A673 (cell line): ENCODE measurements at regions not wholly inside any gene's neighbourhood (a gene's known extent, or its start where the extent isn't known, plus 50 kb on each side); places are given as distances from the start of the nearest gene placed in this dataset.

Experiments
- BruUV-seq: library from RNA; stranded (reverse); fragments of 400-500 nt; replicated peaks from 2 replicates; lab custom pipeline; 2021; lab: Mats Ljungman, UMichigan
- CTCF ChIA-PET: fragments of 300-600 bp; sonication (Branson Sonifier 250); formaldehyde crosslinking; loops from one replicate; lab custom pipeline; 2022; ENCODE audit warnings: antibody characterized with exemption; lab: Charles Lee
- POLR2A ChIA-PET: fragments of 300-600 bp; sonication (Branson Sonifier 250); formaldehyde crosslinking; loops from one replicate; lab custom pipeline; 2022; ENCODE audit warnings: antibody characterized with exemption; ENCODE audit not compliant: low non-redundant PET; lab: Charles Lee
- DNase-seq: peaks from one replicate; pipeline ENCODE4 v3.0.0-alpha.2; 2015; ENCODE audit warnings: low spot score
- H3K27ac ChIP-seq: fragments of 200-600 bp; sonication (generic); 2 replicates; pipeline ENCODE4 v1.5.1; 2016; ENCODE audit warnings: mixed run types, low read depth, mild to moderate bottlenecking, mixed read lengths, antibody characterized with exemption, low read length; ENCODE audit not compliant: poor library complexity, severe bottlenecking
- H3K27me3 ChIP-seq: fragments of 200-600 bp; sonication (generic); replicated peaks from 2 replicates; pipeline ENCODE4 v1.6.1; 2017; ENCODE audit warnings: mixed run types, low read depth, mild to moderate bottlenecking, mixed read lengths, antibody characterized with exemption, low read length; ENCODE audit not compliant: insufficient read depth, poor library complexity
- H3K36me3 ChIP-seq: fragments of 200-600 bp; sonication (generic); 2 replicates; pipeline ENCODE4 v1.6.1; 2016; ENCODE audit warnings: mixed run types, mild to moderate bottlenecking, mixed read lengths, antibody characterized with exemption, low read length; ENCODE audit not compliant: insufficient read depth, poor library complexity, severe bottlenecking
- H3K4me1 ChIP-seq: fragments of 200-600 bp; sonication (generic); 2 replicates; pipeline ENCODE4 v1.6.1; 2017; ENCODE audit warnings: mixed run types, mild to moderate bottlenecking, mixed read lengths, antibody characterized with exemption, low read length; ENCODE audit not compliant: insufficient read depth, poor library complexity, severe bottlenecking
- H3K4me3 ChIP-seq: fragments of 200-600 bp; sonication (generic); 2 replicates; pipeline ENCODE4 v1.5.1; 2016; ENCODE audit warnings: low read depth, mixed run types, mild to moderate bottlenecking, mixed read lengths, low read length; ENCODE audit not compliant: poor library complexity, severe bottlenecking
- H3K9me3 ChIP-seq: fragments of 200-600 bp; sonication (generic); 2 replicates; pipeline ENCODE4 v1.6.1; 2016; ENCODE audit warnings: mixed run types, low read depth, mild to moderate bottlenecking, mixed read lengths, antibody characterized with exemption, low read length; ENCODE audit not compliant: poor library complexity, severe bottlenecking
- EZH2 ChIP-seq: fragments of 200-600 bp; sonication (generic); IDR thresholded peaks from 2 replicates; pipeline ENCODE4 v1.6.1; 2017; ENCODE audit warnings: borderline replicate concordance, low read depth, mild to moderate bottlenecking, mixed read lengths, antibody characterized with exemption, low read length; ENCODE audit not compliant: poor library complexity, severe bottlenecking
- intact Hi-C: fragments of 100-400 bp; cut with micrococcal nuclease; formaldehyde crosslinking; loops from one replicate; pipeline ENCODE4 v1.10.0; 2022; ENCODE audit not compliant: unreplicated experiment
- TF ChIP-seq, protein P1 (sequence below): fragments of 300-800, 200-600 bp; sonication (generic); conservative IDR thresholded peaks from 2 replicates; pipeline ENCODE4 v1.5.1; 2017; ENCODE audit warnings: low read depth, mild to moderate bottlenecking, antibody characterized with exemption, low read length, moderate library complexity, mixed read lengths

DNA sequence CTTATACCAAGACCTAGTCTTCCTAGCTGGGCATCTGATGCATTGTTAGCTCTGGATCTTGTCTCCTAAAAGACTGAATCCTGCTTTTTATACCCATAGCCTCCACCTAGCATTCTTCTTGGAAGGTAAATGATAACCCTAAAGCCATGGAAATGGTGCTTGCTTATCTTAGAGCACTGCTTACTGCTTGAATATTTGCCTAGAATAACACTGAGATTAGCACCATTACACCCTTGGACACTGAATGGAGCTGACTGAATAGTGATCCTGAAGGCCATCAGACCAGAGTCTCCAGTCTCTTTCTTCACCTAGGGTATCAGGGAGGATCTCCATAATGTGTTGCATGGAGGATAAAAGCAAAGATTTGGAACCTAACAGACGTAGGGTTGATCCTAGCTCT lies 50.3 kb upstream of the UGP2 start:
- H3K27ac ChIP-seq, result no peak overlapping the region
- no peaks in the 10 kb centered on the region for H3K9me3 ChIP-seq
- intact Hi-C loops, result no loop called here
- DNase-seq, result no peak
- H3K4me1 ChIP-seq, result no peaks in the 10 kb centered on the region
- CTCF ChIA-PET, result no interaction called here
- POLR2A ChIA-PET, result no interaction called here
- BruUV-seq, result no TSS peak
- no peaks in the 10 kb centered on the region for H3K36me3 ChIP-seq
- no peaks in the 10 kb centered on the region for H3K27me3 ChIP-seq
- H3K4me3 ChIP-seq, result no peak overlapping the region
- no peak for TF ChIP-seq EZH2
- TF ChIP-seq, protein P1, sequence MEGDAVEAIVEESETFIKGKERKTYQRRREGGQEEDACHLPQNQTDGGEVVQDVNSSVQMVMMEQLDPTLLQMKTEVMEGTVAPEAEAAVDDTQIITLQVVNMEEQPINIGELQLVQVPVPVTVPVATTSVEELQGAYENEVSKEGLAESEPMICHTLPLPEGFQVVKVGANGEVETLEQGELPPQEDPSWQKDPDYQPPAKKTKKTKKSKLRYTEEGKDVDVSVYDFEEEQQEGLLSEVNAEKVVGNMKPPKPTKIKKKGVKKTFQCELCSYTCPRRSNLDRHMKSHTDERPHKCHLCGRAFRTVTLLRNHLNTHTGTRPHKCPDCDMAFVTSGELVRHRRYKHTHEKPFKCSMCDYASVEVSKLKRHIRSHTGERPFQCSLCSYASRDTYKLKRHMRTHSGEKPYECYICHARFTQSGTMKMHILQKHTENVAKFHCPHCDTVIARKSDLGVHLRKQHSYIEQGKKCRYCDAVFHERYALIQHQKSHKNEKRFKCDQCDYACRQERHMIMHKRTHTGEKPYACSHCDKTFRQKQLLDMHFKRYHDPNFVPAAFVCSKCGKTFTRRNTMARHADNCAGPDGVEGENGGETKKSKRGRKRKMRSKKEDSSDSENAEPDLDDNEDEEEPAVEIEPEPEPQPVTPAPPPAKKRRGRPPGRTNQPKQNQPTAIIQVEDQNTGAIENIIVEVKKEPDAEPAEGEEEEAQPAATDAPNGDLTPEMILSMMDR, result no peak
